COLO668 (cell line): ENCODE measurements at regions not wholly inside any gene's neighbourhood (a gene's known extent, or its start where the extent isn't known, plus 50 kb on each side); places are given as distances from the start of the nearest gene placed in this dataset.
A peak's percentile ranks its signal among the peaks of the same experiment; 100 is the strongest.
"Not testable (repeated sequence)": the region's sequence is repeated elsewhere in the genome, so short reads cannot be mapped to it uniquely, and the experiment has no call there.

ENCODE experiments used
- DNase-seq: peaks from one replicate; lab custom pipeline; 2025; ENCODE audit not compliant: unreplicated experiment; lab: John Stamatoyannopoulos, UW

GRCh38 chr3:23701716-23702597 is 103.8 kb upstream of the UBE2E1 start:
- peak; percentile 52 for DNase-seq

- DNase-seq, result no peak
These were observed 101.5 kb upstream of the UBE2E1 start for GRCh38 chr3:23704298-23704697.

GRCh38 chr3:23706111-23706510 is 99.6 kb upstream of the UBE2E1 start:
- no peak for DNase-seq

GRCh38 chr3:23709987-23710386 is 95.8 kb upstream of the UBE2E1 start:
- no peak for DNase-seq

- peak; percentile 2 for DNase-seq
These were observed 95.2 kb upstream of the UBE2E1 start for GRCh38 chr3:23710555-23710954.

- no peak for DNase-seq
These were observed 93.8 kb upstream of the UBE2E1 start for GRCh38 chr3:23711916-23712494.

GRCh38 chr3:23712656-23713559 is 92.8 kb upstream of the UBE2E1 start:
- DNase-seq, result peak; percentile 23

GRCh38 chr3:23713641-23714040 is 92.1 kb upstream of the UBE2E1 start:
- no peak for DNase-seq

GRCh38 chr3:23720059-23720458 is 85.7 kb upstream of the UBE2E1 start:
- DNase-seq, result no peak

- no peak for DNase-seq
These were observed 84.9 kb upstream of the UBE2E1 start for GRCh38 chr3:23720885-23721284.

- DNase-seq, result no peak
These were observed 82.6 kb upstream of the UBE2E1 start for GRCh38 chr3:23723141-23723540.

GRCh38 chr3:23723930-23724329 is 81.8 kb upstream of the UBE2E1 start:
- DNase-seq, result no peak

- DNase-seq, result no peak
These were observed 78.8 kb upstream of the UBE2E1 start for GRCh38 chr3:23726811-23727548.

- no peak for DNase-seq
These were observed 77.1 kb upstream of the UBE2E1 start for GRCh38 chr3:23728601-23729117.

GRCh38 chr3:23729362-23729761 is 76.4 kb upstream of the UBE2E1 start:
- DNase-seq, result not testable (repeated sequence)

GRCh38 chr3:23734481-23734880 is 71.3 kb upstream of the UBE2E1 start:
- DNase-seq, result no peak

GRCh38 chr3:23735062-23735461 is 70.7 kb upstream of the UBE2E1 start:
- no peak for DNase-seq

- DNase-seq, result peak; percentile 42
These were observed 70.0 kb upstream of the UBE2E1 start for GRCh38 chr3:23735535-23736326.

- no peak for DNase-seq
These were observed 66.8 kb upstream of the UBE2E1 start for GRCh38 chr3:23738944-23739343.

- DNase-seq, result no peak
These were observed 66.2 kb upstream of the UBE2E1 start for GRCh38 chr3:23739536-23739935.
